ENCODE measurements at regions not wholly inside any gene's neighbourhood (a gene's known extent, or its start where the extent isn't known, plus 50 kb on each side); places are given as distances from the start of the nearest gene placed in this dataset.

GRCh38 chrX:20399728-20400414 lies 133.2 kb upstream of the RPS6KA3 start:
- no peak for TF ChIP-seq CTCF (IDR thresholded peaks at IDR 0.05; ENCODE audit: low read depth, low read length, missing control alignments)
- no peak for DNase-seq (ENCODE audit: low read depth)
- H3K4me3 ChIP-seq (ENCODE audit: low read depth, low read length), result no peak overlapping the region

- H3K4me3 ChIP-seq (ENCODE audit: low read depth, low read length), result no peak overlapping the region
- no peak for TF ChIP-seq CTCF (IDR thresholded peaks at IDR 0.05; ENCODE audit: low read depth, low read length, missing control alignments)
- DNase-seq (ENCODE audit: low read depth), result no peak
Observed at GRCh38 chrX:20397587-20397986, 130.9 kb upstream of the RPS6KA3 start.

DNA sequence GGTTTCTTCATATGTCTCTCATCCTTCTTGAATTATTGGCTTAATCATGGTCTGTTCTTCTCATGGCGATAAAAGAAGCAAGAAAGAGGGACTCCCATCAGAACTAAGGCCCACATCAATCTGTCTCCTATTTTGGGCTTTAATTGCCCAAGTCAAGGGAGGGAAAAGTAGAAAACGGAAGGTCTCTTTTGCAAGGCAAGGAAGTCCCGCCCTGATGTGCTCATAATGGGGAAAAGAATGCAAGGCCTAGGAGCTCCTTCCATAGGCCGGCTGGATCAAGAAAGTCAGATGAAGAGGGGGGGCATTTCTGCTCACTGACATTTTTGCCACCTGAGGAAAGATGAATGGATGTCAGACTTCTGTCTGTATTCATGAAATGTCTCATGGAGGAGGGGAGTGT lies 127.7 kb upstream of the RPS6KA3 start:
- no peak overlapping the region for H3K4me3 ChIP-seq (ENCODE audit: low read depth, low read length)
- TF ChIP-seq CTCF (IDR thresholded peaks at IDR 0.05; ENCODE audit: low read depth, low read length, missing control alignments), result no peak
- no peak for DNase-seq (ENCODE audit: low read depth)

GRCh38 chrX:20393944-20394343 lies 127.2 kb upstream of the RPS6KA3 start:
- TF ChIP-seq CTCF (IDR thresholded peaks at IDR 0.05; ENCODE audit: low read depth, low read length, missing control alignments), result no peak
- H3K4me3 ChIP-seq (ENCODE audit: low read depth, low read length), result no peak overlapping the region
- no peak for DNase-seq (ENCODE audit: low read depth)

DNA sequence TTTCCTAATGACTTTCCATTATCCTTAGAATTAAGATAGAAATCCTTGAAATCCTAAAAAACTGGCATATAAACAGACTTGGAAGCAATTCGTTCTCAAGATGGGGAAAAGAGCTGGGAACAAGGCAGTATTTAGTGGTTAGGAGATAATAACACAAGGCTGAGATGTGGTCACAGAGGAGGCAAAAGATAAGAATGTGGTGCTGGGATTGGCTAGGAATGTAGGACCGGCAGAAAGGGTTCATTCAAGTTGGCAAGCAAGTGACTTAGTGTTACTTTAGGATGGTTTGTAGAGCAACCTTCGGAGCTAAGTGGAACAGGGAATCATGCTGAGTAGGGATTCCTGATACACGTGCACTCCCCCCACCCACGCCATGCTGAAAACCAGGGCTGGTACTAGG lies 121.9 kb upstream of the RPS6KA3 start:
- no peak for DNase-seq (ENCODE audit: low read depth)
- H3K4me3 ChIP-seq (ENCODE audit: low read depth, low read length), result no peak overlapping the region
- no peak for TF ChIP-seq CTCF (IDR thresholded peaks at IDR 0.05; ENCODE audit: low read depth, low read length, missing control alignments)

GRCh38 chrX:20383477-20383876 lies 116.8 kb upstream of the RPS6KA3 start:
- TF ChIP-seq CTCF (IDR thresholded peaks at IDR 0.05; ENCODE audit: low read depth, low read length, missing control alignments), result no peak
- no peak for DNase-seq (ENCODE audit: low read depth)
- H3K4me3 ChIP-seq (ENCODE audit: low read depth, low read length), result no peak overlapping the region

All from GM12864 (cell line).